ENCODE measurements at regions not wholly inside any gene's neighbourhood (a gene's known extent, or its start where the extent isn't known, plus 50 kb on each side); places are given as distances from the start of the nearest gene placed in this dataset.

GRCh38 chr18:76277801-76278200 lies 217.2 kb downstream of the ZNF516 start:
- Mint-ChIP-seq H3K36me3 (ENCODE audit: insufficient read depth, unreplicated experiment) (no peaks in the 10 kb centered on the region), H3K4me3 (ENCODE audit: low read depth, unreplicated experiment) (no peak overlapping the region), H3K4me1 (ENCODE audit: low read depth, unreplicated experiment) (no peaks in the 10 kb centered on the region), H3K9me3 (ENCODE audit: low read depth, unreplicated experiment) (peaks cover 5% of the 10 kb centered on the region), H3K27ac (ENCODE audit: unreplicated experiment) (no peak overlapping the region), H3K27me3 (ENCODE audit: unreplicated experiment) (peaks cover 59% of the 10 kb centered on the region)
- CTCF ChIA-PET = no interaction called here
- intact Hi-C loops (cut with micrococcal nuclease; ENCODE audit: unreplicated experiment) = no loop called here
- no peak for TF ChIP-seq CTCF (IDR thresholded peaks at IDR 0.05; ENCODE audit: unreplicated experiment)
- no peak for DNase-seq
- no TSS peak for BruUV-seq (replicated peaks)

GRCh38 chr18:76275727-76276313 lies 219.2 kb downstream of the ZNF516 start:
- CTCF ChIA-PET = no interaction called here
- DNase-seq = no peak
- TF ChIP-seq CTCF (IDR thresholded peaks at IDR 0.05; ENCODE audit: unreplicated experiment) = no peak
- Mint-ChIP-seq H3K4me1 (ENCODE audit: low read depth, unreplicated experiment) (no peaks in the 10 kb centered on the region), H3K27me3 (ENCODE audit: unreplicated experiment) (peaks cover 49% of the 10 kb centered on the region), H3K27ac (ENCODE audit: unreplicated experiment) (no peak overlapping the region), H3K4me3 (ENCODE audit: low read depth, unreplicated experiment) (no peak overlapping the region), H3K36me3 (ENCODE audit: insufficient read depth, unreplicated experiment) (no peaks in the 10 kb centered on the region), H3K9me3 (ENCODE audit: low read depth, unreplicated experiment) (peaks cover 2% of the 10 kb centered on the region)
- intact Hi-C loops (cut with micrococcal nuclease; ENCODE audit: unreplicated experiment) = no loop called here
- no TSS peak for BruUV-seq (replicated peaks)

GRCh38 chr18:76274468-76275289 lies 220.4 kb downstream of the ZNF516 start:
- no peak for TF ChIP-seq CTCF (IDR thresholded peaks at IDR 0.05; ENCODE audit: unreplicated experiment)
- H3K27ac Mint-ChIP-seq (ENCODE audit: unreplicated experiment) = no peak overlapping the region
- BruUV-seq (replicated peaks) = no TSS peak

GRCh38 chr18:76273956-76274355 lies 221.1 kb downstream of the ZNF516 start:
- Mint-ChIP-seq H3K27ac (ENCODE audit: unreplicated experiment) (no peak overlapping the region), H3K27me3 (ENCODE audit: unreplicated experiment) (peaks cover 63% of the 10 kb centered on the region), H3K4me1 (ENCODE audit: low read depth, unreplicated experiment) (no peaks in the 10 kb centered on the region), H3K36me3 (ENCODE audit: insufficient read depth, unreplicated experiment) (no peaks in the 10 kb centered on the region), H3K9me3 (ENCODE audit: low read depth, unreplicated experiment) (peaks cover 6% of the 10 kb centered on the region), H3K4me3 (ENCODE audit: low read depth, unreplicated experiment) (no peak overlapping the region)
- CTCF ChIA-PET = no interaction called here
- DNase-seq = no peak
- no peak for TF ChIP-seq CTCF (IDR thresholded peaks at IDR 0.05; ENCODE audit: unreplicated experiment)
- intact Hi-C loops (cut with micrococcal nuclease; ENCODE audit: unreplicated experiment) = no loop called here
- no TSS peak for BruUV-seq (replicated peaks)

More at GRCh38 chr18:76274468-76275289, 220.4 kb downstream of the ZNF516 start:
- Mint-ChIP-seq H3K27me3 (ENCODE audit: unreplicated experiment) (peaks cover 58% of the 10 kb centered on the region), H3K9me3 (ENCODE audit: low read depth, unreplicated experiment) (peaks cover 5% of the 10 kb centered on the region), H3K4me3 (ENCODE audit: low read depth, unreplicated experiment) (no peak overlapping the region), H3K4me1 (ENCODE audit: low read depth, unreplicated experiment) (no peaks in the 10 kb centered on the region), H3K36me3 (ENCODE audit: insufficient read depth, unreplicated experiment) (no peaks in the 10 kb centered on the region)
- intact Hi-C loops (cut with micrococcal nuclease; ENCODE audit: unreplicated experiment) = no loop called here
- peak; percentile 42 for DNase-seq
- CTCF ChIA-PET = no interaction called here

Data from Calu3 (cell line).